GM18499 (cell line): ENCODE measurements at regions not wholly inside any gene's neighbourhood (a gene's known extent, or its start where the extent isn't known, plus 50 kb on each side); places are given as distances from the start of the nearest gene placed in this dataset.

Experiments used
- ATAC-seq: cut with Tn5 transposase; IDR thresholded peaks from one replicate; pipeline ENCODE4 v1.9.1; 2021; ENCODE audit warnings: moderate number of reproducible peaks; ENCODE audit not compliant: insufficient read depth, unreplicated experiment

GRCh38 chr4:112840619-112841018, 203.7 kb downstream of the LARP7 start:
- no peak for ATAC-seq

- no peak for ATAC-seq
Measured at GRCh38 chr4:112842513-112842912, 205.6 kb downstream of the LARP7 start.

- ATAC-seq: no peak
Measured at GRCh38 chr4:112845386-112845785, 204.1 kb upstream of the ANK2 start.

- ATAC-seq: no peak
Measured at GRCh38 chr4:112847045-112847444, 202.4 kb upstream of the ANK2 start.

- no peak for ATAC-seq
Measured at GRCh38 chr4:112847781-112848180, 201.7 kb upstream of the ANK2 start.

- no peak for ATAC-seq
Measured at GRCh38 chr4:112848911-112849310, 200.5 kb upstream of the ANK2 start.

- no peak for ATAC-seq
Measured at GRCh38 chr4:112852601-112853000, 196.9 kb upstream of the ANK2 start.

GRCh38 chr4:112853662-112854256, 195.7 kb upstream of the ANK2 start:
- ATAC-seq: no peak

GRCh38 chr4:112854420-112854819, 195.0 kb upstream of the ANK2 start:
- no peak for ATAC-seq

- ATAC-seq: no peak
Measured at GRCh38 chr4:112855058-112855457, 194.4 kb upstream of the ANK2 start.

GRCh38 chr4:112857461-112857860, 192.0 kb upstream of the ANK2 start:
- no peak for ATAC-seq

- no peak for ATAC-seq
Measured at GRCh38 chr4:112858751-112859150, 190.7 kb upstream of the ANK2 start.

- no peak for ATAC-seq
Measured at GRCh38 chr4:112859456-112860184, 189.8 kb upstream of the ANK2 start.

GRCh38 chr4:112860830-112861690, 188.4 kb upstream of the ANK2 start:
- ATAC-seq: no peak

- ATAC-seq: no peak
Measured at GRCh38 chr4:112861691-112862674, 187.5 kb upstream of the ANK2 start.

- ATAC-seq: no peak
Measured at GRCh38 chr4:112865443-112865842, 184.0 kb upstream of the ANK2 start.

- no peak for ATAC-seq
Measured at GRCh38 chr4:112876316-112876715, 173.1 kb upstream of the ANK2 start.

GRCh38 chr4:112881842-112882241, 167.6 kb upstream of the ANK2 start:
- no peak for ATAC-seq

- no peak for ATAC-seq
Measured at GRCh38 chr4:112882286-112882685, 167.2 kb upstream of the ANK2 start.

GRCh38 chr4:112884406-112884805, 165.0 kb upstream of the ANK2 start:
- no peak for ATAC-seq
